ENCODE measurements at regions not wholly inside any gene's neighbourhood (a gene's known extent, or its start where the extent isn't known, plus 50 kb on each side); places are given as distances from the start of the nearest gene placed in this dataset.
"Not testable (repeated sequence)": the region's sequence is repeated elsewhere in the genome, so short reads cannot be mapped to it uniquely, and the experiment has no call there.

- no peaks in the 10 kb centered on the region for H3K36me3 ChIP-seq
- H3K9me3 ChIP-seq: no peaks in the 10 kb centered on the region
- DNase-seq: no peak
- intact Hi-C loops (cut with DNase I): no loop called here
- no peak for TF ChIP-seq CTCF (IDR thresholded peaks at IDR 0.05)
- H3K9ac ChIP-seq (ENCODE audit: low read depth in 2 of 2, low read length in 2 of 2): no peak overlapping the region
- H3K4me3 ChIP-seq: no peak overlapping the region
- H3K27me3 ChIP-seq: no peaks in the 10 kb centered on the region
- H3K4me1 ChIP-seq: no peaks in the 10 kb centered on the region
- no peak overlapping the region for H3K27ac ChIP-seq
Observed at GRCh38 chr1:78267513-78268218, 221.9 kb downstream of the GIPC2 start.

GRCh38 chr1:78269591-78269990, 221.2 kb upstream of the PTGFR start:
- intact Hi-C loops (cut with DNase I): no loop called here
- Histone ChIP-seq H3K27ac (no peak overlapping the region), H3K4me3 (no peak overlapping the region), H3K9me3 (no peaks in the 10 kb centered on the region), H3K4me1 (no peaks in the 10 kb centered on the region), H3K9ac (ENCODE audit: low read depth in 2 of 2, low read length in 2 of 2) (no peak overlapping the region), H3K27me3 (no peaks in the 10 kb centered on the region), H3K36me3 (no peaks in the 10 kb centered on the region)
- no peak for TF ChIP-seq CTCF (IDR thresholded peaks at IDR 0.05)
- no peak for DNase-seq

- H3K9ac ChIP-seq (ENCODE audit: low read depth in 2 of 2, low read length in 2 of 2); intact Hi-C loops (cut with DNase I); H3K27me3 ChIP-seq; DNase-seq; H3K27ac ChIP-seq; H3K9me3 ChIP-seq; H3K36me3 ChIP-seq; H3K4me3 ChIP-seq; H3K4me1 ChIP-seq: not testable (repeated sequence)
Observed at GRCh38 chr1:78271423-78271822, 219.4 kb upstream of the PTGFR start.

- no peaks in the 10 kb centered on the region for H3K9me3 ChIP-seq
- H3K9ac ChIP-seq (ENCODE audit: low read depth in 2 of 2, low read length in 2 of 2): no peak overlapping the region
- intact Hi-C loops (cut with DNase I): no loop called here
- TF ChIP-seq CTCF (IDR thresholded peaks at IDR 0.05): no peak
- H3K4me1 ChIP-seq: no peaks in the 10 kb centered on the region
- no peak overlapping the region for H3K4me3 ChIP-seq
- no peak overlapping the region for H3K27ac ChIP-seq
- no peak for DNase-seq
- H3K36me3 ChIP-seq: no peaks in the 10 kb centered on the region
- no peaks in the 10 kb centered on the region for H3K27me3 ChIP-seq
Observed at GRCh38 chr1:78274814-78275213, 216.0 kb upstream of the PTGFR start.

- H3K4me1 ChIP-seq: no peaks in the 10 kb centered on the region
- intact Hi-C loops (cut with DNase I): no loop called here
- no peak overlapping the region for H3K4me3 ChIP-seq
- H3K36me3 ChIP-seq: no peaks in the 10 kb centered on the region
- no peak overlapping the region for H3K9ac ChIP-seq (ENCODE audit: low read depth in 2 of 2, low read length in 2 of 2)
- no peak for TF ChIP-seq CTCF (IDR thresholded peaks at IDR 0.05)
- H3K27me3 ChIP-seq: no peaks in the 10 kb centered on the region
- no peak for DNase-seq
- no peak overlapping the region for H3K27ac ChIP-seq
- no peaks in the 10 kb centered on the region for H3K9me3 ChIP-seq
Observed at GRCh38 chr1:78275456-78275855, 215.3 kb upstream of the PTGFR start.

GRCh38 chr1:78275906-78276685, 214.7 kb upstream of the PTGFR start:
- no peak overlapping the region for H3K27ac ChIP-seq
- intact Hi-C loops (cut with DNase I): no loop called here
- H3K4me3 ChIP-seq: no peak overlapping the region
- H3K36me3 ChIP-seq: no peaks in the 10 kb centered on the region
- H3K9me3 ChIP-seq: no peaks in the 10 kb centered on the region
- no peak for TF ChIP-seq CTCF (IDR thresholded peaks at IDR 0.05)
- no peaks in the 10 kb centered on the region for H3K27me3 ChIP-seq
- no peaks in the 10 kb centered on the region for H3K4me1 ChIP-seq
- no peak overlapping the region for H3K9ac ChIP-seq (ENCODE audit: low read depth in 2 of 2, low read length in 2 of 2)
- no peak for DNase-seq
